Aorta (tissue), 5 donors: ENCODE measurements at regions not wholly inside any gene's neighbourhood (a gene's known extent, or its start where the extent isn't known, plus 50 kb on each side); places are given as distances from the start of the nearest gene placed in this dataset.

Source experiments
- ATAC-seq: fragments of 200-7000 bp; cut with Tn5 transposase; one replicate; pipeline ENCODE4 v1.9.1; 2022; ENCODE audit warnings: moderate library complexity; ENCODE audit not compliant: low FRiP score
- DNase-seq, 2 donors: peaks; one replicate each; pipeline ENCODE4 v3.0.0-alpha.2; 2020
- H3K27ac ChIP-seq, 2 donors: one replicate each; pipeline ENCODE4 v1.5.1; 2013; ENCODE audit warnings: low read length in 2 of 2, mild to moderate bottlenecking in 2 of 2, moderate library complexity in 2 of 2, control low read depth in 1 of 2, inconsistent platforms in 1 of 2, low read depth in 1 of 2
- H3K27me3 ChIP-seq, 2 donors: one replicate each; pipeline ENCODE4 v1.6.1; 2013; ENCODE audit warnings: control low read depth in 1 of 2, low read length in 1 of 2, mild to moderate bottlenecking in 1 of 2, moderate library complexity in 1 of 2; ENCODE audit not compliant: insufficient read depth in 2 of 2, control insufficient read depth in 1 of 2
- H3K36me3 ChIP-seq, 2 donors: one replicate each; pipeline ENCODE4 v1.6.1; 2013; ENCODE audit warnings: control low read depth in 1 of 2, low read length in 1 of 2, mild to moderate bottlenecking in 1 of 2; ENCODE audit not compliant: insufficient read depth in 2 of 2, control insufficient read depth in 1 of 2
- H3K4me1 ChIP-seq, 2 donors: one replicate each; pipeline ENCODE4 v1.6.1; 2013; ENCODE audit warnings: low read length in 2 of 2, control low read depth in 1 of 2, mild to moderate bottlenecking in 1 of 2, moderate library complexity in 1 of 2; ENCODE audit not compliant: insufficient read depth in 2 of 2, control insufficient read depth in 1 of 2
- H3K4me3 ChIP-seq, 2 donors: one replicate each; pipeline ENCODE4 v1.5.1; 2013; ENCODE audit warnings: low read length in 2 of 2, control low read depth in 1 of 2, mild to moderate bottlenecking in 1 of 2
- H3K9me3 ChIP-seq: one replicate; pipeline ENCODE4 v1.6.1; 2013; ENCODE audit warnings: mild to moderate bottlenecking, low read length; ENCODE audit not compliant: control insufficient read depth
- WGBS, 2 donors: extraction: QIAGEN DNeasy Blood & Tissue Kit; methylation state at CpG; one replicate each; pipeline ENCODE4 v1.1.7; 2013; 5-methylcytosine and 5-hydroxymethylcytosine counted together
- intact Hi-C, 2 donors: fragments of 100-400 bp; cut with DNase I; formaldehyde crosslinking; loops; one replicate each; pipeline versions ENCODE4 v1.14.2 to v1.15.0; 2022
- donor health status: healthy with polysubstance abuse.
- donor health status: Bipolar disorder and iron deficiency.
- donor health status: DM: no; HTN: no; CAD: no.
- donor health status: DM: no; HTN: no; CAD: no.
- donor health status: DM: yes; HTN: yes; CAD: no.

DNA sequence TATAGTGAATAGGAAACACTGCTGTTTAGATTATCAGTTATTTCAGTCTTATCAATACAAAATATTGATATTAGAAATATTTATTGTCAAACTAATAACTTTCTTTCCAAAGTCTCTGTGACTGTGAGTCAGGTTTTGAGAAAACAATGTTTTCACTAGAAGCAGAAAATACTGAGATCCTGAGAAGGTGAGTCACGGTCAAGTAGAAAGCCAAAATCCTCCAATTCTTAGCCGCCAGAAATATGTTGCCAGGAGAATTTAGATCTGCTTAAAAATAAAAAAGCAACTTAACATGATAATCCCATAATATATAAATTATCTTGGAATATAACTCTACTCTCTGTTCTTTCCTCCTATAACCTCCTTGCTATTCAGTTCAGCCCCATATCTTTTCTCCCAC lies 181.9 kb upstream of the NRXN1 start:
- WGBS, 2 donors: 68 to 76% methylated on average over 2 of the region's 2 CpGs
- Histone ChIP-seq H3K9me3 (peaks cover 2% of the 10 kb centered on the region), H3K4me1 (no peaks in the 10 kb centered on the region), H3K27ac (no peak overlapping the region), H3K36me3 (no peaks in the 10 kb centered on the region), H3K4me3 (no peak overlapping the region), H3K27me3 (no peaks in the 10 kb centered on the region)
- ATAC-seq (no peak), DNase-seq (no peak)
- intact Hi-C loops: no loop called here

DNA sequence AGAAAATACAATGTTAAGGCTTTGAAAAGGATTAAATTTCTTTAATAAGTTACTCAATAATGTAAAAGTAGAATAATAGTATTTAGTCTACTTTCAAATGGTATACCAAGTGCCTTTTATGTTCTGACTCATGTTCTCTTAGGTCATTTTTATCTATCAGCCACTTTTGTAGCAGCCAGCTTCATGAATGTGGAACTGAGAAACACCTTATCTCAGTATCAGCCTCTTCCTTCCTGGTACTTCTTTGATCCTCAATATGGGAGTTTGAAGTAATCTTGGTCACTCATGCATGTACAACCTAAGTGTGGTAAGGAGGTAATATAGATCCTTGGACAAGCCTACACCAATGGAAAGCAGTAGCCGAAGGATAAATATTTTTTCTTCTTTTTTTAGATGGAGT lies 180.4 kb upstream of the NRXN1 start:
- Histone ChIP-seq H3K27ac (no peak overlapping the region), H3K4me3 (no peak overlapping the region), H3K9me3 (peaks cover 2% of the 10 kb centered on the region), H3K36me3 (no peaks in the 10 kb centered on the region), H3K4me1 (no peaks in the 10 kb centered on the region), H3K27me3 (no peaks in the 10 kb centered on the region)
- DNase-seq (no peak), ATAC-seq (no peak)
- WGBS, 2 donors: 79 to 87% methylated on average over 1 of the region's 1 CpG
- intact Hi-C loops: no loop called here

DNA sequence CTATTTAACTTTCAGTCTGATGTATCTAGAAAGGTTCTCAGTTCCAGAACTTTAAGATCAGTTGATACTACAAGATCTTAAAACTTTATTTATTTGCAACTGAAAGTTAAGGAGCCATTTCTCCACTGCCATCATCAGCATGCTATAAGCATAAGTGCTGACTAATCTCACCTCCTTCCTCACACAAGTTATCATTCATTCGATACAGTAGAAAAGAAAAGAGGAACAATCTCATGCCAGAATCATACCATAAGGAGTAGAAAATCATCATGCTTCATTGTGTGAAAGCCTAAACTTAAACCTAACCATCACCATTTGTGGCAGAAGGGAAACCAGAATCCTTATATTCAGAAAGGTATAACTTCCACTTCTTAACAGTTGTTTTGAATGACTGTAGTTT lies 176.6 kb upstream of the NRXN1 start:
- peaks cover 2% of the 10 kb centered on the region for H3K9me3 ChIP-seq
- ATAC-seq: no peak
- 29 to 35% methylated on average over 1 of the region's 1 CpG for WGBS, 2 donors
- no peak overlapping the region for H3K27ac ChIP-seq
- no peaks in the 10 kb centered on the region for H3K36me3 ChIP-seq
- no peaks in the 10 kb centered on the region for H3K27me3 ChIP-seq
- no peaks in the 10 kb centered on the region for H3K4me1 ChIP-seq
- no peak for DNase-seq
- H3K4me3 ChIP-seq: no peak overlapping the region
- intact Hi-C loops: no loop called here

DNA sequence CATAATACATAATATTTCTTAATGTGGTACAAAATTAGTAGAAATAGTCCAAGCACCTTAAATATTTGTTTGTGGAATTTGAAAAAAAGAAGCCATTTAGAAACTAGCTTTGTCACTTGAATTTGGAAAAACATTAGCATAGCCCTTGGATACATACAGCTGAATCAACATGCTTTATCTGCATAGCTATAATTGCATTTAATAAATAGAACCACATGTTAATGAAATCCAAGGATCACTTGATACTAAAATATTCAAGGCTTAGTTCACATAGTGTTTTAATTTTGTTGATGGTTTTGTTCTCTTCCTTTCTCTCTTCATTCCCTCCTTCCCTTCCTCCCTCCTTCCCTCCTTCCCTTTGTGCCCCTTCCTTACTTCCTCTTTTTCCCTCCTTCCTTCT lies 169.4 kb upstream of the NRXN1 start:
- Histone ChIP-seq H3K4me1 (no peaks in the 10 kb centered on the region), H3K36me3 (no peaks in the 10 kb centered on the region), H3K27ac (no peak overlapping the region), H3K27me3 (no peaks in the 10 kb centered on the region), H3K4me3 (no peak overlapping the region), H3K9me3 (no peaks in the 10 kb centered on the region)
- intact Hi-C loops: no loop called here
- DNase-seq: no peak
- ATAC-seq: no peak

DNA sequence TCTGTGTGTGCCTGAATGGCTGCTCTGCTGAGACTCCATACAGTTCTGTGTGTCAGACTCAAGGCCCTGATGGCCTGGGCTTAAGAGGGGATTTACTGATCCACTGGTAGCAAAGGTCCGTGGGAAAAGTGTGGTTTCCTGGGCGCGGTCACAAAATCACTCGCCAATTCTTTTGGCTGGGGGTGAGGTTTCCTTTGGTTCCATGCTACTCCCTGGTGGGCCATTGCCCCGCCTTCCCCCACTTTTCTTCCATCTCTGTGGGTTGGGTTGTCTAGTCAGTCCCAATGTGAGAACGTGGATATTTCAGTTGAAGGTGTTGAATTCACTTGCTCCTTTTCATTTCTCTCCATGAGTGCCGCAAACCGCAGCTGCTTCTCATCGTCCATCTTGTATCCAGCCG lies 162.7 kb upstream of the NRXN1 start:
- Histone ChIP-seq H3K4me3 (no peak overlapping the region), H3K36me3 (no peaks in the 10 kb centered on the region), H3K27me3 (no peaks in the 10 kb centered on the region), H3K9me3 (peaks cover 1% of the 10 kb centered on the region), H3K27ac (no peak overlapping the region), H3K4me1 (no peaks in the 10 kb centered on the region)
- intact Hi-C loops: no loop called here
- DNase-seq: no peak
- ATAC-seq: no peak
- 91 to 94% methylated on average over 10 of the region's 10 CpGs for WGBS, 2 donors

DNA sequence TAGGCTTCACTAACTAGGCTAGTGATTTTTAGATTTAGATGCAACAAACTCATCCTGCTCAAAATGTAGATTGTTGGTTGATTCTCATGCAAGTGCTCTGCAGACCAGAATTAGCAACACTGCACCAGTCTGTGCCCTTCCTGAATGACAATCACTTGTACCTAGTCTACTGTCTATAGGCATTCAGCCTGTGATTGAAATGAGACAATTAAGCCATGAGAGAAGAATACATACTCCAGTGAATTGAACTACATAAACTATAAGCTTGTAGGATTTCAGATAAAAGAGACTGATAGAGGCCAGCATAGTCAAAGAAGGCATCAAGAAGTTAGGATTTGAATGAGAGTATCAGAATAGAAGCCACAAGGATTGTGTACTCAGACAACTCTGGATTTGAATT lies 138.3 kb upstream of the NRXN1 start:
- DNase-seq (no peak), ATAC-seq (no peak)
- Histone ChIP-seq H3K27ac (no peak overlapping the region), H3K4me1 (no peaks in the 10 kb centered on the region), H3K4me3 (no peak overlapping the region), H3K36me3 (no peaks in the 10 kb centered on the region), H3K9me3 (peaks cover 2% of the 10 kb centered on the region), H3K27me3 (no peaks in the 10 kb centered on the region)
- intact Hi-C loops: no loop called here

DNA sequence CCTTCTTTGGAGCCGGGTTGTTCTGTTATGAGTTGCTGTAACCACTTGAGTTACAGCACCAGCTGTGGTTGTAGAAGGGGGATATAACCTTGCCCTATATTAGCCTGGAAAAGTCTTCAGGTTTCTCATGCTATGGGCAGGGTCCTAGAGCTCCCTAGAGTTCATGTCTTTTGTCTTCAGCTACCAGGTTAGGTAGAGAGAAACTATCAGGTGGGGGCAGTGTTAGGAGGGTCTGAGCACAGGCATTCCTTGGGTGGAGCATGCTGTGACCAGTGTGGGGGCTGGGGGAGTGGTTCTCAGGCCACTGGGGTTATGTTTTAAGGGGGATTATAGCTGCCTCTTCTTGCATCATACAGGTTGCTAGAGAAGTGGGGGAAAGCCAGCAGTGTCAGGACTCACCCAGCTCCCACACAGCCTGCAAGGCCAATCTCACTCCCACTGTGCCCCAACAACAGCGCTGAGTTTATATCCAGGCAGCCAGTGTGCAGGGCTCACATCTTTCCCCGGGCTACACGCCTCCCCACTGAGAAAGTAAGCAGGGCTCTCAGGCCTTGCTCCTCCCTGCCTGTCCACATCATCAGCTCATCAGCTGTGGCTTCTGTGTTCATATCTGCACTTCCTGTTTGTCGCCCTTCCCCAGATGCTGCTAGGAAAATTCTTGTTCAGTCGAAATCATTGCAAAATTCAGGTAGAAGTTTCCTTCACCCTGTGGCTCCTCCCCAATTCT lies 133.8 kb upstream of the NRXN1 start:
- ATAC-seq: peak; percentile 19
- Histone ChIP-seq H3K27ac (no peak overlapping the region), H3K27me3 (no peaks in the 10 kb centered on the region), H3K4me1 (no peaks in the 10 kb centered on the region), H3K9me3 (no peaks in the 10 kb centered on the region), H3K36me3 (no peaks in the 10 kb centered on the region), H3K4me3 (no peak overlapping the region)
- 83 to 85% methylated on average over 6 of the region's 6 CpGs for WGBS, 2 donors
- intact Hi-C loops: no loop called here
- DNase-seq: no peak

DNA sequence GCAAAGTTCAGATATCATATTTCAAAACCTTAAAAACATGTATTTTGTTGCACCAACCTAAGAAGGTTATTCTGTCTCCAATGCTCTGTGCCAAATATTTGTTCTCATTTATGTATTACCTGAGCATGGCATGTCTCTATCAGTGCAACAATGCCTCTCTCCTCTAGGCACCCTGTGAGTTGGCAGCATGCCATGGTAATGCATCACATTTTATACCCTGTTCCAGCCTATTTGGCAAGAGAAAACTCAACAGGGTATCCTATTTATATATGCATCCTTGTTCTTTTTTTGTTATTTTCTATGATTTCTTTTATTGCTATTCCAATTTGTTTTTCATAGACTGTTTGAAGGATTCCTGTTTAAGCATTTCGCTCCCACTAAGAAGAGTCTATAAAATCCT lies 126.3 kb upstream of the NRXN1 start:
- H3K27me3 ChIP-seq: no peaks in the 10 kb centered on the region
- no peaks in the 10 kb centered on the region for H3K36me3 ChIP-seq
- WGBS, 2 donors: 98% methylated on average over 1 of the region's 1 CpG
- no peak for ATAC-seq
- no peak overlapping the region for H3K27ac ChIP-seq
- no peaks in the 10 kb centered on the region for H3K4me1 ChIP-seq
- H3K9me3 ChIP-seq: no peaks in the 10 kb centered on the region
- intact Hi-C loops: no loop called here
- H3K4me3 ChIP-seq: no peak overlapping the region
- DNase-seq: no peak

DNA sequence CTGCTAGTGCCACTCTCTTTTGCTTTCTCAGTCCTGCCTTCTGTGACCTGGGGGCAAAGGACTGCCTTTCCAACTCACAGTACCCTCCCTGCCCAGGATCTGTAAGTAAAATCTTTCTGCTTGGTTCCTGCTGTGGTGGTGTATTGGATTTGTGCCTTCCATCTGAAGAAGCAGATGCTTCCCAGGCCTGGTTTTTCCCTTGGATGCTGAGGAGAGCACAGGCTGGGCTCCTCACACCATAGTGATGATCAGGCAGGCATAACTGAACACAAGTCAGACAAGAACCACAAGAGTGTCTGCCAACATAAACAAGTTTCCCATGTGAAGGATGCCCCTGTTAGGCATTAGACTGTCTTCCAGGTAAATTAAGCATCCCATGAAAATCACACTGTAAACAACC lies 121.3 kb upstream of the NRXN1 start:
- ATAC-seq: no peak
- H3K9me3 ChIP-seq: no peaks in the 10 kb centered on the region
- intact Hi-C loops: no loop called here

More for the DNA sequence above, 121.3 kb upstream of the NRXN1 start:
- Histone ChIP-seq H3K27me3 (no peaks in the 10 kb centered on the region), H3K27ac (no peak overlapping the region), H3K4me3 (no peak overlapping the region), H3K4me1 (no peaks in the 10 kb centered on the region), H3K36me3 (no peaks in the 10 kb centered on the region)
- DNase-seq: no peak
